GM21576 (cell line): ENCODE measurements at regions not wholly inside any gene's neighbourhood (a gene's known extent, or its start where the extent isn't known, plus 50 kb on each side); places are given as distances from the start of the nearest gene placed in this dataset.
"Not testable (repeated sequence)": the region's sequence is repeated elsewhere in the genome, so short reads cannot be mapped to it uniquely, and the experiment has no call there.

Experiments used
- ATAC-seq: cut with Tn5 transposase; IDR thresholded peaks from one replicate; pipeline ENCODE4 v1.9.1; 2021; ENCODE audit warnings: mild to moderate bottlenecking, moderate library complexity; ENCODE audit not compliant: unreplicated experiment

- ATAC-seq, result no peak
These were observed 258.8 kb downstream of the XPNPEP1 start for GRCh38 chr10:109664554-109664953.

GRCh38 chr10:109663122-109663521, 260.2 kb downstream of the XPNPEP1 start:
- ATAC-seq, result no peak

- not testable (repeated sequence) for ATAC-seq
These were observed 270.7 kb downstream of the XPNPEP1 start for GRCh38 chr10:109652612-109653011.

GRCh38 chr10:109650228-109650627, 273.1 kb downstream of the XPNPEP1 start:
- ATAC-seq, result no peak

- ATAC-seq, result no peak
These were observed 275.7 kb downstream of the XPNPEP1 start for GRCh38 chr10:109647627-109648026.

- ATAC-seq, result no peak
These were observed 289.5 kb downstream of the XPNPEP1 start for GRCh38 chr10:109633846-109634245.

- not testable (repeated sequence) for ATAC-seq
These were observed 290.3 kb downstream of the XPNPEP1 start for GRCh38 chr10:109633017-109633416.

- ATAC-seq, result no peak
These were observed 298.4 kb downstream of the XPNPEP1 start for GRCh38 chr10:109624939-109625338.

GRCh38 chr10:109622566-109622965, 300.7 kb downstream of the XPNPEP1 start:
- ATAC-seq, result no peak

GRCh38 chr10:109620396-109620795, 302.9 kb downstream of the XPNPEP1 start:
- no peak for ATAC-seq

GRCh38 chr10:109619914-109620313, 303.4 kb downstream of the XPNPEP1 start:
- ATAC-seq, result no peak

- ATAC-seq, result no peak
These were observed 304.6 kb downstream of the XPNPEP1 start for GRCh38 chr10:109618748-109619147.

GRCh38 chr10:109618301-109618700, 305.0 kb downstream of the XPNPEP1 start:
- ATAC-seq, result no peak

GRCh38 chr10:109616359-109616980, 306.8 kb downstream of the XPNPEP1 start:
- ATAC-seq, result no peak

- not testable (repeated sequence) for ATAC-seq
These were observed 328.0 kb downstream of the XPNPEP1 start for GRCh38 chr10:109595356-109595755.

- ATAC-seq, result no peak
These were observed 329.6 kb downstream of the XPNPEP1 start for GRCh38 chr10:109593682-109594081.

- ATAC-seq, result no peak
These were observed 330.9 kb downstream of the XPNPEP1 start for GRCh38 chr10:109592391-109592790.

GRCh38 chr10:109591601-109592000, 331.7 kb downstream of the XPNPEP1 start:
- no peak for ATAC-seq

GRCh38 chr10:109588259-109588658, 335.1 kb downstream of the XPNPEP1 start:
- ATAC-seq, result no peak

- no peak for ATAC-seq
These were observed 335.9 kb downstream of the XPNPEP1 start for GRCh38 chr10:109587366-109587765.

GRCh38 chr10:109556399-109556798, 366.9 kb downstream of the XPNPEP1 start:
- ATAC-seq, result no peak

GRCh38 chr10:109542050-109542603, 381.2 kb downstream of the XPNPEP1 start:
- ATAC-seq, result not testable (repeated sequence)

GRCh38 chr10:109534193-109534592, 389.1 kb downstream of the XPNPEP1 start:
- no peak for ATAC-seq
